SK-MEL-5 (cell line): ENCODE measurements at regions not wholly inside any gene's neighbourhood (a gene's known extent, or its start where the extent isn't known, plus 50 kb on each side); places are given as distances from the start of the nearest gene placed in this dataset.
A peak's percentile ranks its signal among the peaks of the same experiment; 100 is the strongest.
"Not testable (repeated sequence)": the region's sequence is repeated elsewhere in the genome, so short reads cannot be mapped to it uniquely, and the experiment has no call there.

ENCODE experiments used
- DNase-seq: peaks from one replicate; pipeline ENCODE4 v3.0.0-alpha.2; 2016; ENCODE audit warnings: low read depth, low spot score
- in situ Hi-C: cut with HindIII; loops from 2 replicates; pipeline ENCODE4 v1.10.0; 2016; ENCODE audit warnings: low sequenced_read_pairs, high pct_unique_total_duplicates, low pct_unique_long_range_greater_than_20kb

GRCh38 chr4:126386512-126386911 is 1071.8 kb downstream of the FAT4 start:
- in situ Hi-C loops: no loop called here
- DNase-seq: no peak

GRCh38 chr4:126395664-126396063 is 1080.9 kb downstream of the FAT4 start:
- in situ Hi-C loops: no loop called here
- no peak for DNase-seq

GRCh38 chr4:126396121-126396520 is 1081.4 kb downstream of the FAT4 start:
- in situ Hi-C loops: no loop called here
- DNase-seq: no peak

GRCh38 chr4:126396703-126397102 is 1081.9 kb downstream of the FAT4 start:
- in situ Hi-C loops: no loop called here
- DNase-seq: peak; percentile 2

- in situ Hi-C loops: no loop called here
- DNase-seq: no peak
These were observed 1089.8 kb downstream of the FAT4 start for GRCh38 chr4:126404549-126404948.

- in situ Hi-C loops: no loop called here
- DNase-seq: peak; percentile 48
These were observed 1090.7 kb downstream of the FAT4 start for GRCh38 chr4:126405369-126405982.

- no peak for DNase-seq
- in situ Hi-C loops: no loop called here
These were observed 1095.0 kb downstream of the FAT4 start for GRCh38 chr4:126409746-126410145.

- DNase-seq: no peak
- in situ Hi-C loops: no loop called here
These were observed 1096.3 kb downstream of the FAT4 start for GRCh38 chr4:126411047-126411446.

- in situ Hi-C loops, DNase-seq: not testable (repeated sequence)
These were observed 1097.6 kb downstream of the FAT4 start for GRCh38 chr4:126412310-126412709.

- in situ Hi-C loops: no loop called here
- no peak for DNase-seq
These were observed 1100.0 kb downstream of the FAT4 start for GRCh38 chr4:126414741-126415140.

GRCh38 chr4:126419266-126419665 is 1104.5 kb downstream of the FAT4 start:
- no peak for DNase-seq
- in situ Hi-C loops: no loop called here

GRCh38 chr4:126427853-126428252 is 1113.1 kb downstream of the FAT4 start:
- no peak for DNase-seq
- in situ Hi-C loops: no loop called here

GRCh38 chr4:126431049-126431448 is 1116.3 kb downstream of the FAT4 start:
- DNase-seq: no peak
- in situ Hi-C loops: no loop called here

GRCh38 chr4:126435491-126435890 is 1120.7 kb downstream of the FAT4 start:
- in situ Hi-C loops: no loop called here
- no peak for DNase-seq

GRCh38 chr4:126440297-126440696 is 1125.5 kb downstream of the FAT4 start:
- in situ Hi-C loops: no loop called here
- no peak for DNase-seq

- DNase-seq: no peak
- in situ Hi-C loops: no loop called here
These were observed 1126.6 kb downstream of the FAT4 start for GRCh38 chr4:126441173-126442035.

- DNase-seq: no peak
- in situ Hi-C loops: no loop called here
These were observed 1130.8 kb downstream of the FAT4 start for GRCh38 chr4:126445596-126445995.

GRCh38 chr4:126446917-126447316 is 1132.2 kb downstream of the FAT4 start:
- in situ Hi-C loops: no loop called here
- DNase-seq: no peak
